ENCODE measurements at regions not wholly inside any gene's neighbourhood (a gene's known extent, or its start where the extent isn't known, plus 50 kb on each side); places are given as distances from the start of the nearest gene placed in this dataset.
"Not testable (repeated sequence)": the region's sequence is repeated elsewhere in the genome, so short reads cannot be mapped to it uniquely, and the experiment has no call there.

- in situ Hi-C loops (cut with HindIII; ENCODE audit: low sequenced_read_pairs), result no loop called here
Measured at GRCh38 chr4:95898226-95898625, 58.3 kb downstream of the PDHA2 start.

GRCh38 chr4:95909211-95909610, 69.3 kb downstream of the PDHA2 start:
- in situ Hi-C loops (cut with HindIII; ENCODE audit: low sequenced_read_pairs), result no loop called here

DNA sequence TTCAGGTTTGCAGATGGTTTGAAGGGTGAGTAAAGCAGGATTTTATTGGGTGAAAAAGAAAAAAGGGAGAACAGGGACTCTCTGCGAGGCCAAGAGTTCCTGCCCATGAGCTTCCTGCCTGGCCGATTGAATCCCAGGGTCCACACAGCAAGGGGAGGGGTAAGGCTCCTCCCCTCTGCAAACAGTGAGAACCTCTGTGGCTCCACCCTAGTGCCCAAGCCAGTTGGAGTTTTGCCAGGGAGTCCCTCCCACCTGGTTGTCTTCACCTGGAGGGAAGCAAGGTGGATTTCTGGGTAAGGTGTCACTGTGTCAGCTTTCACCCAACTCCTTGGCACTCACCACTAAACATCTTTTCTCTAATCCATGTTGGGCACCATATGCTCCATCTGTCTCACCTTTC, 70.9 kb downstream of the PDHA2 start:
- in situ Hi-C loops (cut with HindIII; ENCODE audit: low sequenced_read_pairs), result no loop called here

DNA sequence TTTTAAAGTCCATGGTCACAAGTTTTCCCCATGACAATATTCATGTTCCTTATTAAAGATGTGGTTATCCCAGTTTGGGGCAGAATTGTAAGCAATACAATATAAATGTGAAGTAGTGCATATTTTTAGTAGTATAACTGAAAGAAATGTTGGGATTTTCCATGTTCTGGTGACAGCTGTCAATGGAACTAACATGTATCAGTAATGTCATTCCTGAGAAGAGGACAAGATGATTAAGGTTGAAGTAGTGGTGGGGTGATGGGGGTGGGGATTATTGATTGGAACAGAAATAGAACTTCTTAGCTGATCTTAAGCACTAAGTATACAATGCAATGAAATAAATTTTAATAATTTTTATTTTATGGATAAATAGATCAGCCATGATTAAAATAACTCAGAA, 81.6 kb downstream of the PDHA2 start:
- in situ Hi-C loops (cut with HindIII; ENCODE audit: low sequenced_read_pairs), result no loop called here

- in situ Hi-C loops (cut with HindIII; ENCODE audit: low sequenced_read_pairs), result no loop called here
Measured at GRCh38 chr4:95929448-95930064, 89.7 kb downstream of the PDHA2 start.

- in situ Hi-C loops (cut with HindIII; ENCODE audit: low sequenced_read_pairs), result no loop called here
Measured at GRCh38 chr4:95939141-95939540, 99.2 kb downstream of the PDHA2 start.

DNA sequence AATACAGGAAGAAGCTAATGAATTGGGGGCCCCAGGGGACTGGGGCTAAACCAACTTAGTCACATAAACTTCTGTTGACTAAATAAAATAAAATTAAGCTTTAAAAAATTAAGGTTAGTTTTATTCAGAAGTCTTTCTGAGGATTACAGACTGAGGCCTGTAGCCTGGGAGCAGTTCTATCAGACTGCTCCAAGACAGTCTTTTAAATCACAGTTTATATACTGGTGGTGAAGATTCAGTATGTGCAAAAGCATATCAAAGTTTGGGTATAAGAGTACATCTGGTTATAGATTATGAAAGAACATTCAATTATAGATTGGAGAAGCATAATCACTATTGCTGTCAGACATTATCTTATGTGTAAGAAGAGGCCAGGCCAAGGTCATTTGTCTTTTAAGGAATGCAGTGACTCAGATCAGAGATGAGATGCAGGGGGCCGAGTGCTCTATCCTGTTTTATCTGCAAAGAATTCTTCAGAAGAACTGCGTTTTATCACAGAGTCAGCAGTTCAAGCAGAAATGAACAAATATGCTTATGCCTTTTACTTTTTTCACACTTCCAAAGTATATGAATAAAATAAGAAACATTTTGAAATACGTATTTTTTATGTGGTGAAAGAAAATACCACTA, 109.4 kb downstream of the PDHA2 start:
- in situ Hi-C loops (cut with HindIII; ENCODE audit: low sequenced_read_pairs), result no loop called here

DNA sequence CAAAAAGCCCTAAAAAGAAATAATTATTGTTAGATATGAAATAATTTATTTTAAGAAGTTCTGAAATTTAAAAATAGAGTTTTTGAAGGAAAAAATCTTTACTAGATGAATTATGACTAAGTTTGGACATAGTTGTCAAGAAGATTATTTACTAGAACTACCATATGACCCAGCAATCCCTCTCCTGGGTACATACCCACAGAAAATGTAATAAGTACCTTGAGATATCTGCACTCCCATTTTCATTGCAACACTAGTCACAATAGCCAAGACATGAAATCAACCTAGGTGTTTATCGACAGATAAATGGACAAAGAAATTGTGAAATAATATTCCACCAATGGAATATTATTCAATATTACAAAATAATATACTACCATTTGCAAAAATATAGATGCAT, 109.9 kb downstream of the PDHA2 start:
- in situ Hi-C loops (cut with HindIII; ENCODE audit: low sequenced_read_pairs), result no loop called here

DNA sequence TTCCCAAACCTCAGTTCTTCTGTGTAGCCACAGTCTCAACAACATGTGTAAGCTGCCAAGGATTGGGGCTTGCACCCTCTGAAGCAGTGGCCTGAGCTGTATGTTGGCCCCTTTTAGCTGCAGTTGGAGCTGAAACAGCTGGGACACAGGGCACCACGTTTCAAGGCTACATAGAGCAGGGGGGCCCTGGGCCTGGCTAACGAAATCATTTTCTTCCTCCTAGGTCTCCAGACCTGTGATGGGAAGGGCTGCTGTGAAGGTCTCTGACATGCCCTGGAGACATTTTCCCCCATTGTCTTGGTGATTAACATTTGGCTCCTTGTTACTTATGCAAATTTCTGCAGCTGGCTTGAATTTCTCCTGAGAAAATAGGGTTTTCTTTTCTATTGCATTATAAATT, 112.6 kb downstream of the PDHA2 start:
- in situ Hi-C loops (cut with HindIII; ENCODE audit: low sequenced_read_pairs), result not testable (repeated sequence)

DNA sequence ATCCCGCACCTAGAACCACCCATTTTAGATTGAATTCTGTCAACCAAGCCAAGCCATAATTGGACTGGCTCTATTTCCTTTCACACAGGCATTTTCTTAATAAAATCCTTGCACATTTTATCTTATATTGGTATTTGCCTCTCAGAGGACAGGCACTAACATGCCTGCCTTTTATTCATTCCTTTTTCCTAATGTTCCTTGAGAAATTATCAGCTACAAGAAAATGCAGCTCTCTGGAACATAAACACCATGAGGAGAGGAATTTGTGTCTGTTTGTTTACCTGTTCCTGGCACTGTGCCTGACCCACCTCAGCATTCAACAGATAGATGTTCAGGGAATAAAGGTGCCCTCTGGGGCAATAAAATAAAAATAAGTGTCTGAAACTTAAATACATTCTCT, 116.2 kb downstream of the PDHA2 start:
- in situ Hi-C loops (cut with HindIII; ENCODE audit: low sequenced_read_pairs), result no loop called here

DNA sequence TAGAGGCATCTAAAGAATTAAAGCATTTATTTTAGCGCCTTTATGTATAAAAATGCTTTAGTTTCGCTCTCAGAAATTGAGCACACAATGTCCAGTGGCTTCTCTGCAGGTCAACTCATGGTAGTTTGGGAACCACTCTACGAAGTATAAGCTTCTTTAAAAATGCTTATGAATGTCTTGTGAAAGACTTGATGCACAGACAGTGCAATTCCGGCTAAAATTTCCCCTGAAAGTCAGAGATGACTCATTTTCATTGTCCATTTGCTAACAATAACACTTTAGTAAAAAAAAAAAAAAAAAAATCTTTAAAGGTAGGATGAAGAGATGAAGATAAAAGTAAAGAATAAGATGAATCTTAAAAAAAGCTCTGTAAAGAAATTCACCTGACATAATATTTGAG, 117.2 kb downstream of the PDHA2 start:
- in situ Hi-C loops (cut with HindIII; ENCODE audit: low sequenced_read_pairs), result no loop called here

DNA sequence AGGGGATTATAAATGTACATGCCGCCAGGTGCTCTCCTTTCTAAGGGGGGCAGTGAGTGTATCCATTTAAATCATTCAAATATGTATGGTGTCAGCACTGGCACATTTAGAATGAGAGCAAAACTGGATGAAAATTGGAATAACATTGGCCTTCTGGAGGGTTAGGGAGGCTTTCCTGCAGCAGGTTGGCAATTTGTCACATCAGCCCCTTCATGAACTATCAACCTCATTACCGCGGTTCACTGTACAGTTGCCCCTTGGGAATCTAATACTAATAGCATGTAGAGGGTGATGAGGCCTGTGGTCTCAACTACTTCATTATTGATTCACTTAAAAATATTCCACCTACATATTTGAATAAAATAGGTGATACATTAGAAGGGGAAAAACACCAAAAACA, 117.9 kb downstream of the PDHA2 start:
- in situ Hi-C loops (cut with HindIII; ENCODE audit: low sequenced_read_pairs), result no loop called here

DNA sequence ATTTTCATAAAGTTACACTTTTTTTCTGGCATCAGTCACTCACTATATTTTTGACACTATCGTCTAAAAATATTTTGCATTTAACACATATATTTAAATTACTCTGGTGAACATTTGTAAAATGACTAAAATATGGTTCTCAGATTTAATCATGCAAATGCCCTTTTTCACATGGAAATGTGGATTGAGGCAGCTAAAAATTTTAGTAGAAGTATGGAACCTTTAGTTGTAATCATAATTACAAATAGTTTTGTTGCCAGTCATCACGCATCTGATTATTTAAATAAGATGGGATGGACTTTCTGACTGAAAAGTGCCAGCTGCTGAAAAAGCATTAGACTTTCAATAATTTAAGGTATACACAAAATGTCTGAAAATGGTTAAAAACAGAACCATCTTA, 119.3 kb downstream of the PDHA2 start:
- in situ Hi-C loops (cut with HindIII; ENCODE audit: low sequenced_read_pairs), result no loop called here

DNA sequence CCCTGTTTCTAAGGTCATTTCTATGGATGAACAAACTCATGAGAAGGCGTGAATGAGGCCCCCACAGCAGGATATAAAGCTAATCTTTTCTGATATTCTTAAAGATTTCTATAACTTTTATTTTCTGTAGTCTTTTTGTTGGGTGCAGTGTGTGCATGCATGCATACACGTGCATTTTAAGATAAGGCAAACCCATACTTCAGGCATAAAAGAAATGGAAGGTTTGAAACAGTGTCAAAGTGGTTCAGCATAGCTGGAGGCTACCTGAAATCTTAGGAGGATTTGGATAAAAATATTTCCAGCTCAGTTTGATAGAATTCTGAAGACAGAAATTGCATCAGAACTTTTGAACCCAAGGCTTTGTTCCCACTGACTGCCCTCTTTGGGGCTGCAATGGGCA, 119.7 kb downstream of the PDHA2 start:
- in situ Hi-C loops (cut with HindIII; ENCODE audit: low sequenced_read_pairs), result no loop called here

DNA sequence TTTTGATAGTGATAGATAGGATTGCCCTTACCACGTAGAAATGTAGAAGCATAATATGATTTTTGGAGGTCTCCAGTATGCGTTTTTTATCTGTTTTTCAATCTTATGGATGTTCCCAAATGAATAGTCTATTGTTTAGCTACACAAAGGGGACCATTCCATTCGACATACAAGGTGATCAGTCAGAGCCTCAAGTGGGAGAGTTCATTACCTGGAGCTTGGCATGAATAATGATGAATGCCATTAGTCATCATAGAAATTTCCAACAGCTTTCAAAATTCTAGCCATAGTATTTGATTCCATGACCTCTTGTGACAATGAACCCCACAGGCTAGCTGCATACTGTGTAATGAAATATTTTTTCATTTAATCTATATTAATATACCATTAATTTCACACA, 123.6 kb downstream of the PDHA2 start:
- in situ Hi-C loops (cut with HindIII; ENCODE audit: low sequenced_read_pairs), result no loop called here

- in situ Hi-C loops (cut with HindIII; ENCODE audit: low sequenced_read_pairs), result no loop called here
Measured at GRCh38 chr4:95979961-95980876, 140.3 kb downstream of the PDHA2 start.

DNA sequence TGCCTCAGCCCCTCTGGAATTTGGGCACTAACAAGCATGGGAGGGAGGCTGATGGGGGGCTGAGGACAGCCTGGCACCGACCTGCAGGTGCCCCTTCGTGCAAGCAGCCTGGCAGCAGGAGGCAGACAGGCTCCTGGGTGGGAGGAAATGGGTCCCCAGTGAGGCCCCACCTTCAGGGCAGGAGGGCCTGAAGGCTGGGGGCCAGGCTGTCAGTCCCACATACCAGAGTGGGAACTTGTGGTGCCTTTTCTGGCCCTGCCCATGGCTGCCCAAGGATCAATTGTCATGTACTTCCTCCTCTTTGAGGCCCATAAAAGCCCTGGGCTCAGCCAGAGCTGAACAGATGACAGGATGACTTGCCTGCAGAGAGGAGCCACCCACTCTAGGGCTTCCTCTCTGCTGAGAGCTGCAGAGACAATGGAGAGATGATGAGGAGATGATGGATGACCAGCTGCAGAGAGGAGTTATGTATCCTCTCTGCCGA, 141.0 kb downstream of the PDHA2 start:
- in situ Hi-C loops (cut with HindIII; ENCODE audit: low sequenced_read_pairs), result no loop called here

- in situ Hi-C loops (cut with HindIII; ENCODE audit: low sequenced_read_pairs), result no loop called here
Measured at GRCh38 chr4:95981591-95981990, 141.7 kb downstream of the PDHA2 start.

- in situ Hi-C loops (cut with HindIII; ENCODE audit: low sequenced_read_pairs), result no loop called here
Measured at GRCh38 chr4:95982516-95982915, 142.6 kb downstream of the PDHA2 start.

GRCh38 chr4:95984081-95984480, 144.2 kb downstream of the PDHA2 start:
- in situ Hi-C loops (cut with HindIII; ENCODE audit: low sequenced_read_pairs), result no loop called here

- in situ Hi-C loops (cut with HindIII; ENCODE audit: low sequenced_read_pairs), result no loop called here
Measured at GRCh38 chr4:95985051-95985450, 145.2 kb downstream of the PDHA2 start.
